HL-60 (cell line): ENCODE measurements at regions not wholly inside any gene's neighbourhood (a gene's known extent, or its start where the extent isn't known, plus 50 kb on each side); places are given as distances from the start of the nearest gene placed in this dataset.

Experiments
- DNase-seq, 2 experiments: peaks; one replicate each; pipeline ENCODE4 v3.0.0-alpha.2; 2010 to 2020; ENCODE audit warnings: low read depth in 1 of 2, low spot score in 1 of 2
- H3K27ac ChIP-seq: fragments of 250-450 bp; sonication (Bioruptor Pico); replicated peaks from 2 replicates; pipeline ENCODE4 v1.5.1; 2020; ENCODE audit warnings: mild to moderate bottlenecking, moderate library complexity
- H3K27me3 ChIP-seq: fragments of 250-450 bp; sonication (Bioruptor Pico); 2 replicates; pipeline ENCODE4 v1.5.1; 2021; ENCODE audit warnings: mild to moderate bottlenecking, moderate library complexity; ENCODE audit not compliant: insufficient read depth, poor library complexity, severe bottlenecking
- H3K4me3 ChIP-seq: replicated peaks from 2 replicates; pipeline ENCODE4 v1.5.1; 2011; ENCODE audit warnings: mild to moderate bottlenecking, control low read depth, low read length; ENCODE audit not compliant: insufficient read depth
- CTCF ChIP-seq: IDR thresholded peaks from one replicate; pipeline ENCODE4 v1.5.1; 2011; ENCODE audit warnings: low read length, control low read depth, inconsistent platforms; ENCODE audit not compliant: insufficient read depth
- GABPA ChIP-seq: IDR thresholded peaks from 2 replicates; pipeline ENCODE4 v1.6.1; 2012; ENCODE audit warnings: low read depth
- POLR2AphosphoS5 ChIP-seq: IDR thresholded peaks from 2 replicates; pipeline ENCODE4 v1.6.1; 2012; ENCODE audit warnings: low read depth
- REST ChIP-seq: IDR thresholded peaks from 2 replicates; pipeline ENCODE4 v1.6.1; 2012; ENCODE audit warnings: low read depth; ENCODE audit not compliant: insufficient replicate concordance
- SPI1 ChIP-seq: IDR thresholded peaks from 2 replicates; pipeline ENCODE4 v1.6.1; 2012; ENCODE audit warnings: low read depth, mild to moderate bottlenecking, borderline replicate concordance

- no peak for TF ChIP-seq POLR2AphosphoS5
- no peak for TF ChIP-seq SPI1
- TF ChIP-seq GABPA, result no peak
- no peak for TF ChIP-seq REST
- no peak for TF ChIP-seq CTCF
- Histone ChIP-seq H3K27me3 (no peaks in the 10 kb centered on the region), H3K4me3 (no peak overlapping the region), H3K27ac (no peak overlapping the region)
- no peak for DNase-seq
These were observed 358.8 kb upstream of the TRPC7 start for GRCh38 chr5:136724161-136724560.

GRCh38 chr5:136722581-136722980 lies 357.2 kb upstream of the TRPC7 start:
- H3K27me3 ChIP-seq, result no peaks in the 10 kb centered on the region
- H3K27ac ChIP-seq, result no peak overlapping the region
- H3K4me3 ChIP-seq, result no peak overlapping the region
- DNase-seq, result no peak
- TF ChIP-seq REST (no peak), SPI1 (no peak), GABPA (no peak), POLR2AphosphoS5 (no peak), CTCF (no peak)

GRCh38 chr5:136722086-136722485 lies 356.7 kb upstream of the TRPC7 start:
- Histone ChIP-seq H3K27me3 (no peaks in the 10 kb centered on the region), H3K4me3 (no peak overlapping the region), H3K27ac (no peak overlapping the region)
- TF ChIP-seq POLR2AphosphoS5 (no peak), CTCF (no peak), SPI1 (no peak), REST (no peak), GABPA (no peak)
- DNase-seq, result no peak
